Activated CD4-positive, alpha-beta memory T cell treated with anti-CD3 and anti-CD28 coated beads, Interleukin-2, amount 10 ng/mL, durations not matched to agents 7 days and 5 days (primary cell): ENCODE measurements at regions not wholly inside any gene's neighbourhood (a gene's known extent, or its start where the extent isn't known, plus 50 kb on each side); places are given as distances from the start of the nearest gene placed in this dataset.

Experiments used
- CTCF ChIA-PET: fragments of 350-600 bp; sonication (Branson Sonifier 250); formaldehyde crosslinking; loops from one replicate; lab custom pipeline; 2021; ENCODE audit warnings: antibody characterized with exemption, inconsistent platforms; lab: Charles Lee
- POLR2A ChIA-PET: fragments of 350-600 bp; sonication (Branson Sonifier 250); formaldehyde crosslinking; loops from one replicate; lab custom pipeline; 2021; ENCODE audit warnings: antibody characterized with exemption; lab: Charles Lee
- DNase-seq: peaks from one replicate; pipeline ENCODE4 v3.0.0-alpha.2; 2020
- H3K27ac Mint-ChIP-seq: one replicate; pipeline ENCODE4 v1.8.0; 2021; ENCODE audit warnings: mild to moderate bottlenecking, mixed read lengths
- H3K27me3 Mint-ChIP-seq: one replicate; pipeline ENCODE4 v1.8.0; 2021; ENCODE audit warnings: mixed read lengths
- H3K36me3 Mint-ChIP-seq: one replicate; pipeline ENCODE4 v1.8.0; 2021; ENCODE audit warnings: low read depth, mixed read lengths
- H3K4me1 Mint-ChIP-seq: one replicate; pipeline ENCODE4 v1.8.0; 2021; ENCODE audit warnings: mixed read lengths
- H3K4me3 Mint-ChIP-seq: one replicate; pipeline ENCODE4 v1.8.0; 2021; ENCODE audit warnings: mild to moderate bottlenecking, mixed read lengths
- H3K9me3 Mint-ChIP-seq: one replicate; pipeline ENCODE4 v1.8.0; 2021; ENCODE audit warnings: mixed read lengths

DNA sequence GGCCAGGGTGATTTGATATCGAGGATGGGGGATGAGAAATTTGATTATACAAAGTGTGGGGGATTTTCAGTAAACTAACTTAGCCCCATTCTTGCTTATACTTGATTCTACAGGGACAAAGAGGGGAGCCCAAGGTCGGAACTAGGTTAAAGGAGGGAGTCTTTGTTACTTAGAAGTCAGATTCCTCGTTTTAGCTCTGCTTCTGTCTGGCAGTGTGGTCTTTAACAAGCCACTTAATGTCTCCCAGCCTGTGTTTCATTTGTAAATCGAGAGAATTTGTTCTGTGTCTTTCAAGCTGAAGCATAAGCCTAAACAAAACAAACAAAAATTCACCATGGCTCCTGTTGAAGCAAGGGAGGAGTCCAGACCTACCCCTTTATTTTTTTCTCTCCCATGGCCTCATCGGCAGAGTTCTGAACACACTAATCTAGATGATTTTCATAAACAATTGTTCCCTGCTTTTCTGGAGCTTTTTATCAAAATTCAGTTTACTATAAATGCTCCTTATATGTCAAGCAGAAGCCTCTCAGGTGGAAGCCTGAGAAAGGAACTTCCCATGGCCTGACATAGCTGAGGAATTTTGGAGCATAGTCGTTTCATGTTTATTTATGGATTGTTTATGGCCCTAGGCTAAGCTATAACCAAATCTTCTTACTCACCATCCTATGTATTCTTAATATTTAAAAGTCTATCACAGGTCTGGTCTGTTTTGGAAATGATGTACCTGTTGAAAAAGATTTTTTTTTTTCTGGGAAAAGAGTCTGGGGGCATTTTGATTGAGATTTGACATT is 62.6 kb upstream of the SYTL5 start:
- no peak for DNase-seq
- Mint-ChIP-seq H3K27ac (no peak overlapping the region), H3K4me3 (no peak overlapping the region), H3K9me3 (no peaks in the 10 kb centered on the region), H3K4me1 (no peaks in the 10 kb centered on the region), H3K27me3 (no peaks in the 10 kb centered on the region), H3K36me3 (no peaks in the 10 kb centered on the region)
- ChIA-PET CTCF (no interaction called here), POLR2A (no interaction called here)

DNA sequence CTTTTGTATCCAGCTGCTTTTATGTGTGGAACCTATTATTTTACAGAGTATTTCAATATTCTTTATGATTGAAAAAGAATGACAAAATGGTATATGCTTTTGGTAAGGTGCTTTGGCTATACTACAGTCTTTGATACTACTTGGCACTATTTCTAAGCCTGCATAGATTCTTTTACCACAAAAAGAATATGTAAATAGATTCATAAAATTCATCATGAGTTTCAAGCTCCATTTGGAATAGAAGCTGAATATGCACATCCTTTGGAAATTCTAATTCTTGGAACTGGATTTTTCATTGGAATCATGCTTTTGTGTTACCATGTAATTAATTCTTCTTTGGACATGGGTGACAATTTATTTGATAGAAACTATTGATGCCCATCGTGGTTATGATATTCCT is 60.2 kb upstream of the SYTL5 start:
- ChIA-PET CTCF (no interaction called here), POLR2A (no interaction called here)
- H3K27ac Mint-ChIP-seq, result no peak overlapping the region
- H3K4me1 Mint-ChIP-seq, result no peaks in the 10 kb centered on the region
- no peaks in the 10 kb centered on the region for H3K9me3 Mint-ChIP-seq
- peaks cover 1% of the 10 kb centered on the region for H3K27me3 Mint-ChIP-seq
- no peak overlapping the region for H3K4me3 Mint-ChIP-seq
- no peak for DNase-seq
- H3K36me3 Mint-ChIP-seq, result no peaks in the 10 kb centered on the region

DNA sequence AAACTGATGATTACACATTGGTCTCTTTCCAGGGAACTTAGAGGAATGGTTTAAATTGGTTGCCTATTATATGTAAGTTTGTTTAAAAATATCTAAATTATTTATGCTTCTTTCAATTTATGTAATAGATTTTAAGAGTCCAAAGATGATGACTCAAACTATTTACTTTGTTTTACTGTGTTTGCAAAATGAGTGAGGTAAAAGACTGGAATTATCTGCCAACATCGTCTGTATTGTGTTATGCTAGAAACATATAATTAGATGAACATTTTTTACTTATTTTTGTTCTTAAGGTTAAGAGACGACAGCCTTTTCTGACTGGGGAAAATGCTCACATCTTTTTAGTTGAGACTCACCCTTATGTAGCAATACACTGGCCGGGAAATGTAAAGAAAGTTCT is 51.1 kb upstream of the SYTL5 start:
- Mint-ChIP-seq H3K4me1 (peaks cover 5% of the 10 kb centered on the region), H3K36me3 (no peaks in the 10 kb centered on the region), H3K27me3 (peaks cover 1% of the 10 kb centered on the region), H3K9me3 (no peaks in the 10 kb centered on the region), H3K4me3 (no peak overlapping the region), H3K27ac (no peak overlapping the region)
- CTCF ChIA-PET, result no interaction called here
- DNase-seq, result no peak
- POLR2A ChIA-PET, result no interaction called here

DNA sequence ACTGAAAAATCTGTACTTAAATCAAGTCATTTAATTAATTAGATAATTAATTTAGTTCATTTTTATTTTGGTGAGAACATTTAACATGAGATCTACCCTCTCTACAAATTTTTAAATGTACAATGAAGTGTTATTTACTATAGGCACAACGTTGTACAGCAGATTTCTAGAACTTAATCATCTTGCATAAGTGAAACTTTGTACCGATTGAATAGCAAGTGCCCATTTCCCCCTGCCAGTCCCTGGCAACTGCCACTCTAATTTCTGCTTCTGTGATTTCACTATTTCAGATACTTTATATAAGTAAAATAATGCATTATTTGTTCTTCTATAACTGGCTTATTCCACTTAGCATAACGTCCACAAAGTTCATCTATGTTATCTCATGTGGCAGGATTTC is 50.1 kb upstream of the SYTL5 start:
- ChIA-PET CTCF (no interaction called here), POLR2A (no interaction called here)
- H3K4me3 Mint-ChIP-seq, result no peak overlapping the region
- H3K36me3 Mint-ChIP-seq, result no peaks in the 10 kb centered on the region
- H3K9me3 Mint-ChIP-seq, result no peaks in the 10 kb centered on the region
- peaks cover 8% of the 10 kb centered on the region for H3K4me1 Mint-ChIP-seq
- H3K27ac Mint-ChIP-seq, result no peak overlapping the region
- H3K27me3 Mint-ChIP-seq, result no peaks in the 10 kb centered on the region
- DNase-seq, result no peak
